ENCODE measurements at regions not wholly inside any gene's neighbourhood (a gene's known extent, or its start where the extent isn't known, plus 50 kb on each side); places are given as distances from the start of the nearest gene placed in this dataset.

GRCh38 chr7:17046259-17046658 is 164.5 kb upstream of the AGR3 start:
- TF ChIP-seq POLR2AphosphoS2 (conservative IDR thresholded peaks at IDR 0.05; ENCODE audit: low read length) (no peak), EP300 (IDR thresholded peaks at IDR 0.05) (no peak), CBX8 (IDR thresholded peaks at IDR 0.05) (no peak), ESRRA (IDR thresholded peaks at IDR 0.05; ENCODE audit: borderline replicate concordance, low read length) (no peak), RCOR1 (IDR thresholded peaks at IDR 0.05; ENCODE audit: low read depth, low read length) (no peak), POLR2A (IDR thresholded peaks at IDR 0.05; ENCODE audit: low read length) (no peak), REST (IDR thresholded peaks at IDR 0.05) (no peak), CHD2 (IDR thresholded peaks at IDR 0.05; ENCODE audit: low read length, partially characterized antibody) (no peak), BHLHE40 (IDR thresholded peaks at IDR 0.05; ENCODE audit: low read depth, low read length) (no peak)
- TF ChIP-seq, protein P1, sequence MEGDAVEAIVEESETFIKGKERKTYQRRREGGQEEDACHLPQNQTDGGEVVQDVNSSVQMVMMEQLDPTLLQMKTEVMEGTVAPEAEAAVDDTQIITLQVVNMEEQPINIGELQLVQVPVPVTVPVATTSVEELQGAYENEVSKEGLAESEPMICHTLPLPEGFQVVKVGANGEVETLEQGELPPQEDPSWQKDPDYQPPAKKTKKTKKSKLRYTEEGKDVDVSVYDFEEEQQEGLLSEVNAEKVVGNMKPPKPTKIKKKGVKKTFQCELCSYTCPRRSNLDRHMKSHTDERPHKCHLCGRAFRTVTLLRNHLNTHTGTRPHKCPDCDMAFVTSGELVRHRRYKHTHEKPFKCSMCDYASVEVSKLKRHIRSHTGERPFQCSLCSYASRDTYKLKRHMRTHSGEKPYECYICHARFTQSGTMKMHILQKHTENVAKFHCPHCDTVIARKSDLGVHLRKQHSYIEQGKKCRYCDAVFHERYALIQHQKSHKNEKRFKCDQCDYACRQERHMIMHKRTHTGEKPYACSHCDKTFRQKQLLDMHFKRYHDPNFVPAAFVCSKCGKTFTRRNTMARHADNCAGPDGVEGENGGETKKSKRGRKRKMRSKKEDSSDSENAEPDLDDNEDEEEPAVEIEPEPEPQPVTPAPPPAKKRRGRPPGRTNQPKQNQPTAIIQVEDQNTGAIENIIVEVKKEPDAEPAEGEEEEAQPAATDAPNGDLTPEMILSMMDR (IDR thresholded peaks at IDR 0.05), result no peak
